D721Med (cell line): ENCODE measurements at regions not wholly inside any gene's neighbourhood (a gene's known extent, or its start where the extent isn't known, plus 50 kb on each side); places are given as distances from the start of the nearest gene placed in this dataset.

Source experiments
- DNase-seq: peaks from one replicate; pipeline ENCODE4 v3.0.0; 2011; ENCODE audit warnings: low spot score; ENCODE audit not compliant: insufficient read length
- FAIRE-seq: peaks from 2 replicates; lab custom pipeline; 2011; peaks lifted over from hg19 to GRCh38; lab: Jason Lieb, UNC
- TF ChIP-seq, protein P1 (sequence below): IDR thresholded peaks from 2 replicates; pipeline ENCODE4 v1.5.1; 2012; ENCODE audit warnings: mild to moderate bottlenecking, control low read depth; ENCODE audit not compliant: insufficient read depth; ENCODE audit errors: missing control alignments

DNA sequence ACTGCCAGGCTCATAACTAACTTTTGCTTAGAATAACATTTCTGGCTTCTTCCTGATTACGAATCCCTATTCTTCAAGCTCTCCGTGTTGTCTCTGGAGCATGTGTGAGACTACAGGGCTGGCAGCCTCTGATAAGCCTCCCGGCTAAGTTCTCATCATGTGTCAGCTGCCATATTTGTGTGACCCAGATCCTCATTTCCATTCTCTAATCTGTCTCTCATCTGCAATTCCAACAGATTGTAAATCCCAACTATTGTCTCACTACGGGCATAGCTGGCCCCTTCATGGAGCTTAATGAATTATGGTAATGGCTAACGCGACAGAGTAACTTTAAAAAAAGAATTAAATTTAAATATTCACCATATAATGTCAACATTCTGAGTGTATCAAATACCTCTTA, 165.4 kb downstream of the CMPK2 start:
- TF ChIP-seq, protein P1, sequence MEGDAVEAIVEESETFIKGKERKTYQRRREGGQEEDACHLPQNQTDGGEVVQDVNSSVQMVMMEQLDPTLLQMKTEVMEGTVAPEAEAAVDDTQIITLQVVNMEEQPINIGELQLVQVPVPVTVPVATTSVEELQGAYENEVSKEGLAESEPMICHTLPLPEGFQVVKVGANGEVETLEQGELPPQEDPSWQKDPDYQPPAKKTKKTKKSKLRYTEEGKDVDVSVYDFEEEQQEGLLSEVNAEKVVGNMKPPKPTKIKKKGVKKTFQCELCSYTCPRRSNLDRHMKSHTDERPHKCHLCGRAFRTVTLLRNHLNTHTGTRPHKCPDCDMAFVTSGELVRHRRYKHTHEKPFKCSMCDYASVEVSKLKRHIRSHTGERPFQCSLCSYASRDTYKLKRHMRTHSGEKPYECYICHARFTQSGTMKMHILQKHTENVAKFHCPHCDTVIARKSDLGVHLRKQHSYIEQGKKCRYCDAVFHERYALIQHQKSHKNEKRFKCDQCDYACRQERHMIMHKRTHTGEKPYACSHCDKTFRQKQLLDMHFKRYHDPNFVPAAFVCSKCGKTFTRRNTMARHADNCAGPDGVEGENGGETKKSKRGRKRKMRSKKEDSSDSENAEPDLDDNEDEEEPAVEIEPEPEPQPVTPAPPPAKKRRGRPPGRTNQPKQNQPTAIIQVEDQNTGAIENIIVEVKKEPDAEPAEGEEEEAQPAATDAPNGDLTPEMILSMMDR, result no peak
- DNase-seq, result no peak
- no peak for FAIRE-seq

DNA sequence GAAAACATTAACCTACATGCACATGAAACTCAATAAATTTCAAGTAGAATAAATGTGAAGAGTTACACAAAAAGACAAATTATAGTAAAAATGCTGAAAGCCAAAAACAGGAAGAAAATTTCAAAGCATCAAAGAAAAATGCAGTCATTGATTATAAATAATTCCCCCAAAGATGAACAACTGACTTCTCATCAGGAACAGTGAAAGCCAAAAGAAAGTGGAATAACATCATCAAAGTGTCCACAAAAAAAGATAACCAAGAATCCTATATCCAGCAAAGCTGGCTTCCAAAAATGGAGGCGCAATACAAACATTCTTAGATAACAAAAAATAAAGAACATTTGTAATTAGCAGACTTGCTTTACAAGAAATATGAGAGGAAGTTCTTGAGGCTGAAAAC, 161.6 kb downstream of the CMPK2 start:
- TF ChIP-seq, protein P1, result no peak
- DNase-seq, result no peak
- no peak for FAIRE-seq

DNA sequence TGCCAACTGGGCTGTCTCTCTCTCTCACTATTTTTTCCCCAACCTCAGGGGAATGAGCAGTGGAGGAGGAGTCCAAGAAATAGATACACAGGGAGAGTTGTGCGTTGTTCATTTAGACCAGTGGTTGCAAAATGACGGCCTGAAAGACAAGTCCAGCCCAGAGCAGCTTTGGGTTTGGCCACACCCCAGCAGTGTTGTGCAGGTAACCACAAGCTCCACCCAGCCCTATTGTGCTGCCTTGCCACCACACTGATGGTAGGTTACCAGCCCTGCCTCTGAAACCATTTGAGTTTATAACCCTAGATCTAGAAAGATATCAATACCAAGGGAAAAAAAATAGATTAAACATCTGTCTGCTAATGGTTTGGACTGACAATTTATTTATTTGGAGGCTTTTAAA, 144.3 kb downstream of the CMPK2 start:
- TF ChIP-seq, protein P1, result no peak
- DNase-seq, result no peak
- FAIRE-seq, result no peak

DNA sequence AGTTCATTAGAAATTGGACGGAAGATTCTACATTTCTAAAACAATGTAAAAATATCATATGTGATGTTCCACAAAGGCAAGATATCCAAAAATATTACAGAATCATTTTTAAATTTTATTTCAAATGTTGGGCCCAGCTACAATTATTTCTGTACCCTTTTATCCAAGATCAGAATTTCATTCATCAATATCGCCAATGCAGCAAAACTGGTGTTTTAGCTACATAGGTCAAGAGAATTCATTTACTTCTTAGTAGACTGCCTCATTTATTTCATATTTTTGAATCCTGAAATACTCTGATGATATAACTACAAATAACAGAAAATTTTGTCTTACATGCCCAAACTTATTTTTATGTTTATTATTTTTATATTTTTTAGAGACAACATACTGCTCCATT, 143.1 kb downstream of the CMPK2 start:
- TF ChIP-seq, protein P1, result no peak
- FAIRE-seq (no peak), DNase-seq (no peak)

DNA sequence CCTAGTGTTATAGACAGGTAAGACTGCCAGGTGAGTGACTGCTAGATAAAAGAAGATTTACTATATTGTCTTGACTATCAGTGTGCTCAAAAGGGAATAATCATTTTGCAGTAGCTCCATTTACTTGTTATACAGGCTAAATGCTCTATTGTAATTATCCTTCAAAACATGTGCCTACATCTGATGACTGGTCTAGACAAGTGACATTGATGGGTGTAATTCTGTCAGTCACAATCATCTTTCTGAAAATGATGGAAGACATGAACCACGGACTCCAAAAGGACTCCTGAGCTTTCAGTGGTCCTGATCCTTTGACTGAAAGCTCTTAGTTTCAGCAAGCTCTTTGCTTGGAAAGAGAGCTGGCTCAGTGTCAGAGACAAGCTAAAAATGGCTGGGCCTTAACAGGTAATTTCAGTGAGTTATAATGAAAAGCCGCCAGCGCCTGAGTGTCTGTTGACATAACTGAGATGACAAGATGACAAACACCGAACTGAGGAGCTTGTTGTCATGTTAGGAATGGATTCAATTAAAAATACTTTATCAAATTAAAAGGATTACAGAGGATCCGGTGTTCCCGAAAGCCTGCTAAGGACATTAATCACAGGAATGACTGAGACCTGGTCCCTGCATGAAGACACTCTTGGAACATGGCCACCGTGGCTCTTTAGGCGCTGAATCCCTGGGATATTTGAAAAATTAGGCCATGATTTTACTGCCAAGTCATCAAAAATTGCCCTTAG, 141.7 kb downstream of the CMPK2 start:
- TF ChIP-seq, protein P1, result no peak
- no peak for FAIRE-seq

DNA sequence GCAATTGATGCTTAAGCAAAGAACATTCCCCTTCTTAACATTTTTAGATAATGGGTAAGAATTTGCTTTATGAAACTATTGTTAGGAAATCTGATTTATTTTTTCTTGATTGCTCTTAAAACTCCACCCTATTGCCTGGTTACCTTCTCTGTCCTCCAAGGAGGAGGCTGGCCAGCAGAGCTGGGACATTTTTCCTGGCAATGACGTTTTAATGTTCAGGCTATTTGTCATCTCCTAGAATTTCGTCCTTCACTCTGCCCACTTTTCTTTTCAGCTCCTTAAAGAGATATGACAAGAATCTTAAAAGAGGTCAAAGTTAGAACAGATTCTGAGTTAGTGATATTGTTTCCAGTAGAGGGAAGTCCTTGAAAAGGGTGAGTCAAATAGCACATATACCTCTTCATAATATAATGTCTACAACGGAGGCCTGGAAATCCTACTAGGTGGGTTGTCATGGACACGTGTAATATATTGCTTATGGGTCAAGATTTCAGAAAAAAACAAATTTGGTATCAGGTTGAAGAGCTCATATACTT, 141.0 kb downstream of the CMPK2 start:
- FAIRE-seq (no peak), DNase-seq (no peak)
- TF ChIP-seq, protein P1, result no peak

More for the DNA sequence above, 141.7 kb downstream of the CMPK2 start:
- DNase-seq, result no peak

DNA sequence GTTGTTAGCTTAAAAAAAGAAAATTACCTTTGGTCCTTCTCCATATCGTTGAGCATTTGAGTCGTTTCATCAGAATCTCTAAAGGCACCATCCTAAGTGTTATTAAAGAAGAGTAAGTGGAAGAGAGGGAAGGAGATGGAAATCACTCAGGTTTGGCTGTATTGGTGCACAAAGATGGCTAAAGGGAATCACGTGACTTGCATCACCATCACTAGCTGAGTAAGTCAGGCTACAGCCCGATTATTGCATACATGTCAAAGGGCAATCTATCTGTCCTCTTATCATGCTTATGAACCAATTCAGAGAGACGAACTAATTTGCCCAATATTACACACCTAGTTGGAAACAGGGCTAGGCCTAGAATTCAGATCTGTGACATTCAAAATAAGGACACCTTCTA, 137.6 kb downstream of the CMPK2 start:
- TF ChIP-seq, protein P1, result no peak
- FAIRE-seq (no peak), DNase-seq (no peak)
